Activated CD8-positive, alpha-beta T cell treated with anti-CD3 and anti-CD28 coated beads for 36 hours (primary cell): ENCODE measurements at regions not wholly inside any gene's neighbourhood (a gene's known extent, or its start where the extent isn't known, plus 50 kb on each side); places are given as distances from the start of the nearest gene placed in this dataset.

Source experiments
- ATAC-seq: fragments of 200-7000 bp; cut with Tn5 transposase; one replicate; pipeline ENCODE4 v1.10.0; 2021; ENCODE audit warnings: mild to moderate bottlenecking, moderate library complexity
- CTCF ChIA-PET: fragments of 350-600 bp; sonication (Branson Sonifier 250); formaldehyde crosslinking; loops from one replicate; lab custom pipeline; 2021; ENCODE audit warnings: antibody characterized with exemption; lab: Charles Lee
- POLR2A ChIA-PET: fragments of 350-600 bp; sonication (Branson Sonifier 250); formaldehyde crosslinking; loops from one replicate; lab custom pipeline; 2021; ENCODE audit warnings: antibody characterized with exemption; lab: Charles Lee
- DNase-seq: peaks from one replicate; pipeline ENCODE4 v3.0.0-alpha.2; 2020
- H3K27ac Mint-ChIP-seq: one replicate; pipeline ENCODE4 v1.8.0; 2021; ENCODE audit warnings: mild to moderate bottlenecking, mixed read lengths
- H3K27me3 Mint-ChIP-seq: one replicate; pipeline ENCODE4 v1.8.0; 2021; ENCODE audit warnings: mixed read lengths
- H3K36me3 Mint-ChIP-seq: one replicate; pipeline ENCODE4 v1.8.0; 2021; ENCODE audit warnings: low read depth, mixed read lengths
- H3K4me1 Mint-ChIP-seq: one replicate; pipeline ENCODE4 v1.8.0; 2021; ENCODE audit warnings: low read depth, mixed read lengths
- H3K4me3 Mint-ChIP-seq: one replicate; pipeline ENCODE4 v1.8.0; 2021; ENCODE audit warnings: mild to moderate bottlenecking, moderate library complexity, mixed read lengths
- H3K9me3 Mint-ChIP-seq: one replicate; pipeline ENCODE4 v1.8.0; 2021; ENCODE audit warnings: mixed read lengths
- intact Hi-C: fragments of 100-400 bp; cut with micrococcal nuclease; formaldehyde crosslinking; loops from one replicate; pipeline ENCODE4 v1.10.0; 2022
- TF ChIP-seq, protein P1 (sequence below): fragments of 200-600 bp; IDR thresholded peaks from one replicate; pipeline ENCODE4 v1.8.0; 2022; ENCODE audit warnings: antibody characterized with exemption, mild to moderate bottlenecking

DNA sequence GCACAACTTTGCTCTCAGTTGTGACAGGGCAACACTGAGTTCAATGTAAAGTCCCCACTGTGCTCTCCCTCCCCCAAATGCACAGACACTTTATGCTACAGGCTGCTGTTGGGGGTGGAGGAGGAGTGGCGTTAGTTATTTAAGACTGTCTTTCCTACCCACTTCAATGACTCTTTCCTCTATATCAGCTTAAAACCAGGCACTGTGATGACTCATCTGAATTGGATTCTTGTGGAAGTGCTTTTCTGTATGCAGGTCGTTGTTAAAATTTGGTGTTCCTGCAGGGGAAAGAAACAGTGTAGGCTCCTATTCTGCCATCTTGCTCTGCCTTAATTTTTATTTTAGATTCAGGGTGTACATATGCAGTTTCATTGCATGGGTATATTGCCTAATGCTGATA is 1157.2 kb upstream of the ADGRL3 start:
- POLR2A ChIA-PET, result no interaction called here

DNA sequence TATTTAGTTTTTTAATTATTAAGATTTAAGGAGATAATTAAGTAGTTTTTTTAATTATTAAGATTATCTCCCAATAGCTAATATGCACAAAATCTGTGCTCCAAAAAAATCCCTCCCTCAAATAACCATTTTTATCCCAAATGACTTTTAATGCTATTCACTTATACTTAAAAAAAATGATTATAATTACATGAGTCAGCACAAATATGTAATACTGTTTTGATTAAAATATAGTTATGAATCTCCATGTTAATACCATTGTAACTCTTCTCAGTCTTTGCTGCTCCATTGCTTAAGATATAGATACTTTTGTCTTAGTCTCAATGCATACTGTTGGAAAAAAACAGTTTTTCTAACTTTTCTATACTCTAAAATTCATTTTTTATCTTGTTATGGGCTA is 1121.1 kb upstream of the ADGRL3 start:
- TF ChIP-seq, protein P1, sequence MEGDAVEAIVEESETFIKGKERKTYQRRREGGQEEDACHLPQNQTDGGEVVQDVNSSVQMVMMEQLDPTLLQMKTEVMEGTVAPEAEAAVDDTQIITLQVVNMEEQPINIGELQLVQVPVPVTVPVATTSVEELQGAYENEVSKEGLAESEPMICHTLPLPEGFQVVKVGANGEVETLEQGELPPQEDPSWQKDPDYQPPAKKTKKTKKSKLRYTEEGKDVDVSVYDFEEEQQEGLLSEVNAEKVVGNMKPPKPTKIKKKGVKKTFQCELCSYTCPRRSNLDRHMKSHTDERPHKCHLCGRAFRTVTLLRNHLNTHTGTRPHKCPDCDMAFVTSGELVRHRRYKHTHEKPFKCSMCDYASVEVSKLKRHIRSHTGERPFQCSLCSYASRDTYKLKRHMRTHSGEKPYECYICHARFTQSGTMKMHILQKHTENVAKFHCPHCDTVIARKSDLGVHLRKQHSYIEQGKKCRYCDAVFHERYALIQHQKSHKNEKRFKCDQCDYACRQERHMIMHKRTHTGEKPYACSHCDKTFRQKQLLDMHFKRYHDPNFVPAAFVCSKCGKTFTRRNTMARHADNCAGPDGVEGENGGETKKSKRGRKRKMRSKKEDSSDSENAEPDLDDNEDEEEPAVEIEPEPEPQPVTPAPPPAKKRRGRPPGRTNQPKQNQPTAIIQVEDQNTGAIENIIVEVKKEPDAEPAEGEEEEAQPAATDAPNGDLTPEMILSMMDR, result no peak
- no peaks in the 10 kb centered on the region for H3K27me3 Mint-ChIP-seq
- H3K9me3 Mint-ChIP-seq, result peaks cover 18% of the 10 kb centered on the region
- no peaks in the 10 kb centered on the region for H3K4me1 Mint-ChIP-seq
- H3K4me3 Mint-ChIP-seq, result no peak overlapping the region
- DNase-seq (no peak), ATAC-seq (no peak)
- intact Hi-C loops, result no loop called here
- H3K27ac Mint-ChIP-seq, result no peak overlapping the region
- CTCF ChIA-PET, result no interaction called here
- no peaks in the 10 kb centered on the region for H3K36me3 Mint-ChIP-seq
- POLR2A ChIA-PET, result no interaction called here

More for the DNA sequence above, 1157.2 kb upstream of the ADGRL3 start:
- no peaks in the 10 kb centered on the region for H3K4me1 Mint-ChIP-seq
- no peaks in the 10 kb centered on the region for H3K36me3 Mint-ChIP-seq
- DNase-seq, result no peak
- H3K27me3 Mint-ChIP-seq, result no peaks in the 10 kb centered on the region
- H3K27ac Mint-ChIP-seq, result no peak overlapping the region
- CTCF ChIA-PET, result no interaction called here
- TF ChIP-seq, protein P1, result no peak
- intact Hi-C loops, result no loop called here
- H3K4me3 Mint-ChIP-seq, result no peak overlapping the region
- peaks cover 8% of the 10 kb centered on the region for H3K9me3 Mint-ChIP-seq
- ATAC-seq, result no peak

DNA sequence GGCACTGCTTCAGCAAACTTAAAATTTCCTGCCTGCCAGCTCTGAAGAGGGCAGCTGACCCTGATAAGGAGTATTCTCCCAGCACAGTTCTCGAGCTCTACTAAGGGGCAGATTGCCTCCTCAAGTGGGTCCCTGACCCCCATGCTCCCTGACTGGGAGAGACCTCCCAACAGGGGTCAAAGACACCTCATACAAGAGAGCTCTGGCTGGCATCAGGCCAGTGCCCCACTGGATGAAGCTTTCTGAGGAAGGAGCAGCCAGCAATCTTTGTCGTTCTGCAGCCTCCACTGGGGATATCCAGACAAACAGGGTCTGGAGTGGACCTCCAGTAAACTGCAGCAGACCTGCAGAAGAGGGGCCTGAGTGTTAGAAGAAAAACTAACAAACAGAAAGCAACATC is 1118.3 kb upstream of the ADGRL3 start:
- intact Hi-C loops, result no loop called here
- peaks cover 17% of the 10 kb centered on the region for H3K9me3 Mint-ChIP-seq
- H3K4me1 Mint-ChIP-seq, result no peaks in the 10 kb centered on the region
- no peak overlapping the region for H3K4me3 Mint-ChIP-seq
- ATAC-seq (no peak), DNase-seq (no peak)
- POLR2A ChIA-PET, result no interaction called here
- no peak overlapping the region for H3K27ac Mint-ChIP-seq
- no peaks in the 10 kb centered on the region for H3K27me3 Mint-ChIP-seq
- H3K36me3 Mint-ChIP-seq, result no peaks in the 10 kb centered on the region
- TF ChIP-seq, protein P1, result no peak
- CTCF ChIA-PET, result no interaction called here

DNA sequence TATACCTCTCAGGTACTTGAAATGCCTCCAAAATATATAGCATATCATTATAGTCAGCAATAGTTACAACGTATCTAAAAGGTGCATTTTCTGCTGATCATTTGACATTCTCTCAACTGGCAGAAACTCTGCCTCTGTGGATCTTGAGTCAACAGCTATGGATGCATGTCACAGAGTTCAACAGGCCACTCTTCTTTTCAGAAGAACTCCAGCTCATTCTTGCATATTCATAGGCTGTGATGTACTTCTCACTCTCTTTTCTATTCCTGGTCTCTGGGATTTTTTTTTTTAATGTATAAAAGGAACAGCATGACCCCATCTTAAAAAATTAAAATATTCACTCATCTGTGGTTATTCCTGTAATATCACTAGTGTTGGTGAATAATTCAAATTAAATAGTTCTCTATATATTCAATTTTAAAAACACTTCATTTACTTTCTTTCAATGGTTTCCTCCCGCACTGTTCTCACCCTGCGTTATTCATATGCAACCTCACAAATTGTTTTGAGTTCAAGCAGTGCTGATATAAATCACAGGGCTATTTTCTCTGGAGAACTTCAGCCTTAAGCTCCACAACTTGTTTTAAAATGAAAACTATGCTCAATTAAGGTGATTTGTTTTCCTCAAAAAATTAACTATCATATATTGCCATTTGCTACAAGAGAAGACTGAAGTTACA is 1111.2 kb upstream of the ADGRL3 start:
- POLR2A ChIA-PET, result interaction anchor here (0.7 kb wide), 1 partner anchor 86 kb away, joined by 3 read pairs; no protein-coding TSS in a partner anchor

More for the DNA sequence above, 1111.2 kb upstream of the ADGRL3 start:
- H3K27ac Mint-ChIP-seq, result no peak overlapping the region
- ATAC-seq (no peak), DNase-seq (no peak)
- H3K27me3 Mint-ChIP-seq, result no peaks in the 10 kb centered on the region
- intact Hi-C loops, result no loop called here
- TF ChIP-seq, protein P1, result no peak
- CTCF ChIA-PET, result no interaction called here
- H3K9me3 Mint-ChIP-seq, result peaks cover 7% of the 10 kb centered on the region
- H3K4me1 Mint-ChIP-seq, result no peaks in the 10 kb centered on the region
- no peak overlapping the region for H3K4me3 Mint-ChIP-seq
- H3K36me3 Mint-ChIP-seq, result no peaks in the 10 kb centered on the region
